ENCODE measurements at regions not wholly inside any gene's neighbourhood (a gene's known extent, or its start where the extent isn't known, plus 50 kb on each side); places are given as distances from the start of the nearest gene placed in this dataset.

- H3F3A ChIP-seq (ENCODE audit: insufficient read depth, low read length): no peaks in the 10 kb centered on the region
- H3K9me2 ChIP-seq (replicated peaks; ENCODE audit: insufficient read depth, low read length): no peaks in the 10 kb centered on the region
- no peak overlapping the region for H3K27ac ChIP-seq (ENCODE audit: low read length)
- no peaks in the 10 kb centered on the region for H3K27me3 ChIP-seq (replicated peaks; ENCODE audit: insufficient read depth, low read length)
- H2AFZ ChIP-seq (ENCODE audit: low read length): no peak overlapping the region
- no peaks in the 10 kb centered on the region for H3K9me3 ChIP-seq (replicated peaks; ENCODE audit: insufficient read depth, low read length)
- no peak for TF ChIP-seq EZH2 (optimal IDR thresholded peaks at IDR 0.05; ENCODE audit: low read depth, low read length)
- H4K20me1 ChIP-seq (ENCODE audit: insufficient read depth, low read length): no peaks in the 10 kb centered on the region
- no peaks in the 10 kb centered on the region for H3K36me3 ChIP-seq (replicated peaks; ENCODE audit: insufficient read depth, low read length)
- H3K4me3 ChIP-seq (ENCODE audit: low read length): no peak overlapping the region
- DNase-seq: no peak
- H3K9ac ChIP-seq (ENCODE audit: low read length): no peak overlapping the region
- H3K4me1 ChIP-seq (ENCODE audit: low read length): no peaks in the 10 kb centered on the region
- H3K79me2 ChIP-seq (ENCODE audit: low read length): no peaks in the 10 kb centered on the region
- H3K4me2 ChIP-seq (ENCODE audit: low read depth, low read length): no peak overlapping the region
Observed at GRCh38 chr1:80579055-80579454, 1221.7 kb upstream of the ADGRL2 start.

GRCh38 chr1:80566867-80567266 lies 1233.9 kb upstream of the ADGRL2 start:
- H3K9me3 ChIP-seq (replicated peaks; ENCODE audit: insufficient read depth, low read length): no peaks in the 10 kb centered on the region
- H3K9ac ChIP-seq (ENCODE audit: low read length): no peak overlapping the region
- no peak for DNase-seq
- H3K4me3 ChIP-seq (ENCODE audit: low read length): no peak overlapping the region
- H3F3A ChIP-seq (ENCODE audit: insufficient read depth, low read length): no peaks in the 10 kb centered on the region
- TF ChIP-seq CTCF (IDR thresholded peaks at IDR 0.05; ENCODE audit: low read length) (no peak), EZH2phosphoT487 (IDR thresholded peaks at IDR 0.05; ENCODE audit: low read length) (no peak), EZH2 (optimal IDR thresholded peaks at IDR 0.05; ENCODE audit: low read depth, low read length) (no peak)
- no peaks in the 10 kb centered on the region for H3K36me3 ChIP-seq (replicated peaks; ENCODE audit: insufficient read depth, low read length)
- H3K4me1 ChIP-seq (ENCODE audit: low read length): no peaks in the 10 kb centered on the region
- no peaks in the 10 kb centered on the region for H3K79me2 ChIP-seq (ENCODE audit: low read length)
- H3K27ac ChIP-seq (ENCODE audit: low read length): no peak overlapping the region
- no peaks in the 10 kb centered on the region for H3K27me3 ChIP-seq (replicated peaks; ENCODE audit: insufficient read depth, low read length)
- no peaks in the 10 kb centered on the region for H3K9me2 ChIP-seq (replicated peaks; ENCODE audit: insufficient read depth, low read length)
- H2AFZ ChIP-seq (ENCODE audit: low read length): no peak overlapping the region
- H3K4me2 ChIP-seq (ENCODE audit: low read depth, low read length): no peak overlapping the region
- H4K20me1 ChIP-seq (ENCODE audit: insufficient read depth, low read length): no peaks in the 10 kb centered on the region

- H2AFZ ChIP-seq (ENCODE audit: low read length): no peak overlapping the region
- no peak overlapping the region for H3K9ac ChIP-seq (ENCODE audit: low read length)
Observed at GRCh38 chr1:80566123-80566522, 1234.6 kb upstream of the ADGRL2 start.

More at GRCh38 chr1:80566123-80566522, 1234.6 kb upstream of the ADGRL2 start:
- no peaks in the 10 kb centered on the region for H3F3A ChIP-seq (ENCODE audit: insufficient read depth, low read length)
- no peak overlapping the region for H3K4me3 ChIP-seq (ENCODE audit: low read length)
- no peak for DNase-seq
- no peak overlapping the region for H3K27ac ChIP-seq (ENCODE audit: low read length)
- H4K20me1 ChIP-seq (ENCODE audit: insufficient read depth, low read length): no peaks in the 10 kb centered on the region
- TF ChIP-seq CTCF (IDR thresholded peaks at IDR 0.05; ENCODE audit: low read length): no peak
- TF ChIP-seq EZH2phosphoT487 (IDR thresholded peaks at IDR 0.05; ENCODE audit: low read length): no peak
- TF ChIP-seq EZH2 (optimal IDR thresholded peaks at IDR 0.05; ENCODE audit: low read depth, low read length): no peak
- no peaks in the 10 kb centered on the region for H3K4me1 ChIP-seq (ENCODE audit: low read length)
- H3K36me3 ChIP-seq (replicated peaks; ENCODE audit: insufficient read depth, low read length): no peaks in the 10 kb centered on the region
- no peak overlapping the region for H3K4me2 ChIP-seq (ENCODE audit: low read depth, low read length)
- H3K79me2 ChIP-seq (ENCODE audit: low read length): no peaks in the 10 kb centered on the region
- H3K27me3 ChIP-seq (replicated peaks; ENCODE audit: insufficient read depth, low read length): no peaks in the 10 kb centered on the region
- no peaks in the 10 kb centered on the region for H3K9me3 ChIP-seq (replicated peaks; ENCODE audit: insufficient read depth, low read length)
- H3K9me2 ChIP-seq (replicated peaks; ENCODE audit: insufficient read depth, low read length): no peaks in the 10 kb centered on the region

Measured in MM.1S (cell line).